CD4-positive, alpha-beta T cell (primary cell): ENCODE measurements at regions not wholly inside any gene's neighbourhood (a gene's known extent, or its start where the extent isn't known, plus 50 kb on each side); places are given as distances from the start of the nearest gene placed in this dataset.

Experiments used
- ATAC-seq: fragments of 200-7000 bp; cut with Tn5 transposase; one replicate; pipeline ENCODE4 v1.10.0; 2022; ENCODE audit warnings: mild to moderate bottlenecking; ENCODE audit not compliant: poor library complexity
- CTCF ChIA-PET: fragments of 350-600 bp; sonication (Branson Sonifier 250); formaldehyde crosslinking; loops from one replicate; lab custom pipeline; 2021; ENCODE audit warnings: antibody characterized with exemption, inconsistent platforms; lab: Charles Lee
- POLR2A ChIA-PET: fragments of 350-600 bp; sonication (Branson Sonifier 250); formaldehyde crosslinking; loops from one replicate; lab custom pipeline; 2021; ENCODE audit warnings: antibody characterized with exemption, inconsistent platforms; lab: Charles Lee
- DNase-seq, 14 experiments: peaks; one replicate each; pipeline ENCODE4 v3.0.0-alpha.2; 2013 to 2020; ENCODE audit warnings: mixed read lengths in 2 of 14
- H3K27ac ChIP-seq, 2 donors: one replicate each; pipeline versions ENCODE4 v1.5.1 to v1.7.0; 2013; ENCODE audit warnings: low read length in 2 of 2, low read depth in 1 of 2, mild to moderate bottlenecking in 1 of 2
- H3K27me3 ChIP-seq, 2 experiments: 1 replicate in 1 of 2; 2 replicates in 1 of 2; pipeline versions ENCODE4 v1.6.1 to v1.7.0; 2013; ENCODE audit warnings: low read length in 2 of 2, control low read depth in 1 of 2, mild to moderate bottlenecking in 1 of 2, moderate library complexity in 1 of 2; ENCODE audit not compliant: insufficient read depth in 2 of 2, control insufficient read depth in 1 of 2
- H3K36me3 ChIP-seq: one replicate; pipeline ENCODE4 v1.6.1; 2013; ENCODE audit warnings: low read length, control low read depth; ENCODE audit not compliant: insufficient read depth
- H3K4me1 ChIP-seq: one replicate; pipeline ENCODE4 v1.6.1; 2013; ENCODE audit warnings: low read length, control low read depth; ENCODE audit not compliant: insufficient read depth
- H3K4me3 ChIP-seq: one replicate; pipeline ENCODE4 v1.5.1; 2013; ENCODE audit warnings: mild to moderate bottlenecking, low read length, moderate library complexity
- H3K9me3 ChIP-seq, 2 experiments: 1 replicate in 1 of 2; 2 replicates in 1 of 2; pipeline versions ENCODE4 v1.6.1 to v1.7.0; 2013; ENCODE audit warnings: low read length in 2 of 2, mild to moderate bottlenecking in 2 of 2, control low read depth in 1 of 2, moderate library complexity in 1 of 2; ENCODE audit not compliant: control insufficient read depth in 1 of 2, insufficient read depth in 1 of 2
- H3K27ac Mint-ChIP-seq: one replicate; pipeline ENCODE4 v1.8.0; 2020; ENCODE audit warnings: mixed read lengths
- H3K27me3 Mint-ChIP-seq: one replicate; pipeline ENCODE4 v1.8.0; 2021; ENCODE audit warnings: mixed read lengths
- H3K36me3 Mint-ChIP-seq: one replicate; pipeline ENCODE4 v1.8.0; 2021; ENCODE audit warnings: low read depth, mixed read lengths
- H3K4me1 Mint-ChIP-seq: one replicate; pipeline ENCODE4 v1.8.0; 2021; ENCODE audit warnings: low read depth, mixed read lengths
- H3K4me3 Mint-ChIP-seq: one replicate; pipeline ENCODE4 v1.8.0; 2020; ENCODE audit warnings: mild to moderate bottlenecking, mixed read lengths
- H3K9me3 Mint-ChIP-seq: one replicate; pipeline ENCODE4 v1.8.0; 2020; ENCODE audit warnings: mixed read lengths
- intact Hi-C, 2 experiments: fragments of 100-400 bp; cut with DNase I in 1 of 2; cut with micrococcal nuclease in 1 of 2; formaldehyde crosslinking; loops; one replicate each; pipeline versions ENCODE4 v1.15.1 to v1.9.0; 2023 to 2025; cut with DNase I, micrococcal nuclease
- TF ChIP-seq, protein P1 (sequence below): fragments of 200-600 bp; IDR thresholded peaks from one replicate; pipeline ENCODE4 v1.8.0; 2022; ENCODE audit warnings: antibody characterized with exemption, mild to moderate bottlenecking

DNA sequence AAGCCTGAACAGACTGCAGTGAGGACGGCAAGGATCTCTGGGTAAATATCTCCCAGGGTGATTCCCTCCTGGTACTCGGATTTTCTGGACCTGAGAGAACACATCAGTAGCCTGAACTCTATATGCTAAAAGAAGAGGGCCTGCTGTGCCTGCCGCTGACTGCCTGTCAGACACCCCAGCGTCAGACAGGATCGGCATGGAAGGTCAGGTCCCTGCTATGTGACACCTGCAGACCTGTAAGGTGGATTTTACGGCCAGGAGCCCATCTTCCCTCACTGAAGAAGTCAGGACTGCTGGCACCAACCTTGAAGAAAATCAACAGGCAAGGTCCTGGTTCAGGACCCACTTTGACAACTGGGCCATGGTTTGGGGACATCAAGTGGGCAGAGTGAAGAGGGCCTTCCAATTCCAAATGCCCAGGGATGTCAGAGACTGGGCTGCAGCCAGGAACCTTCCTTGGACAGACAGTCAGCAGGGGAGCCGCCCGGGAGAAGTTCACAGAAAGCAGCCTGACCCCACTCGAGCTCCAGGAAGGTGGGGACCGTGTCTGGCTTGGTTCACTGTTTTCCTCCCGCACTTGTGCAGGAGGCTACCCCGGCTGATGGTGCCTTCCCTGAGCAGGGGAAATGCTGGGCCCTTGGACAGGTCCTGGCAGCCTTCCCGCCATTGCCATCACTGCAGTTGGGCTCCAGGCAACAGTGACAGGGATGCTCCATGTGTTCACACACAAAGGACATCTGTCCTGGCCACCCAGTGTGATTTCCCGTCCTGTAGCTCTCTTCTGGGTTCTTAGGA is 91.8 kb upstream of the LANCL2 start:
- ChIA-PET CTCF (no interaction called here), POLR2A (no interaction called here)
- Mint-ChIP-seq H3K9me3 (no peaks in the 10 kb centered on the region), H3K27me3 (peaks cover 9% of the 10 kb centered on the region), H3K4me1 (no peaks in the 10 kb centered on the region), H3K4me3 (no peak overlapping the region), H3K36me3 (no peaks in the 10 kb centered on the region), H3K27ac (no peak overlapping the region)
- Histone ChIP-seq H3K27ac (no peak overlapping the region), H3K27me3 (peaks cover 0 to 3% of the 10 kb centered on the region in 2 experiments), H3K4me3 (no peak overlapping the region), H3K4me1 (no peaks in the 10 kb centered on the region), H3K36me3 (no peaks in the 10 kb centered on the region), H3K9me3 (no peaks in the 10 kb centered on the region)
- DNase-seq (no peak), ATAC-seq (no peak)
- TF ChIP-seq, protein P1, sequence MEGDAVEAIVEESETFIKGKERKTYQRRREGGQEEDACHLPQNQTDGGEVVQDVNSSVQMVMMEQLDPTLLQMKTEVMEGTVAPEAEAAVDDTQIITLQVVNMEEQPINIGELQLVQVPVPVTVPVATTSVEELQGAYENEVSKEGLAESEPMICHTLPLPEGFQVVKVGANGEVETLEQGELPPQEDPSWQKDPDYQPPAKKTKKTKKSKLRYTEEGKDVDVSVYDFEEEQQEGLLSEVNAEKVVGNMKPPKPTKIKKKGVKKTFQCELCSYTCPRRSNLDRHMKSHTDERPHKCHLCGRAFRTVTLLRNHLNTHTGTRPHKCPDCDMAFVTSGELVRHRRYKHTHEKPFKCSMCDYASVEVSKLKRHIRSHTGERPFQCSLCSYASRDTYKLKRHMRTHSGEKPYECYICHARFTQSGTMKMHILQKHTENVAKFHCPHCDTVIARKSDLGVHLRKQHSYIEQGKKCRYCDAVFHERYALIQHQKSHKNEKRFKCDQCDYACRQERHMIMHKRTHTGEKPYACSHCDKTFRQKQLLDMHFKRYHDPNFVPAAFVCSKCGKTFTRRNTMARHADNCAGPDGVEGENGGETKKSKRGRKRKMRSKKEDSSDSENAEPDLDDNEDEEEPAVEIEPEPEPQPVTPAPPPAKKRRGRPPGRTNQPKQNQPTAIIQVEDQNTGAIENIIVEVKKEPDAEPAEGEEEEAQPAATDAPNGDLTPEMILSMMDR: no peak
- intact Hi-C loops: no loop called here

DNA sequence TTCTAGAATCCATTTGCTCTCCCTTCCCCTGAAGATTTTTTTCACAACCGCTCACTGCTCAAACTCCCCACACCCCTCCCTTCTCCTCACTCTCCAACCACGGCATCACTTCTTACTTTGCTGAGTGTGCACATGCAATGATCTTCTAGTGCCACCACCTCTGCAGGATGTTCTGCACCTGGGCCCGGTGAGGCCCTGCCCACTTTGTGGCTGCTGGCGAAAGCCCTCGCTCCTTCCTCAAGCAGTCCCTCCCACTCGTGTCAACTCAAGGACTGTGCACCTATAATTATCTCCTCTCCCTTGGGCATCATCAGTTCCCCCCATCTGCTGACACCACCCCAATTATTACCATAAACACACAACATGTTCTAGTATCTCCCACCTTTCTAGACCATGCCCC is 91.0 kb upstream of the LANCL2 start:
- Histone ChIP-seq H3K4me1 (no peaks in the 10 kb centered on the region), H3K27ac (no peak overlapping the region), H3K4me3 (no peak overlapping the region), H3K9me3 (no peaks in the 10 kb centered on the region), H3K27me3 (peaks cover 0 to 3% of the 10 kb centered on the region in 2 experiments), H3K36me3 (no peaks in the 10 kb centered on the region)
- intact Hi-C loops: no loop called here
- POLR2A ChIA-PET: no interaction called here
- no peak for DNase-seq
- CTCF ChIA-PET: no interaction called here
- Mint-ChIP-seq H3K4me3 (no peak overlapping the region), H3K4me1 (no peaks in the 10 kb centered on the region), H3K27ac (no peak overlapping the region), H3K27me3 (peaks cover 9% of the 10 kb centered on the region), H3K36me3 (no peaks in the 10 kb centered on the region), H3K9me3 (no peaks in the 10 kb centered on the region)
- ATAC-seq: no peak
- TF ChIP-seq, protein P1: no peak

DNA sequence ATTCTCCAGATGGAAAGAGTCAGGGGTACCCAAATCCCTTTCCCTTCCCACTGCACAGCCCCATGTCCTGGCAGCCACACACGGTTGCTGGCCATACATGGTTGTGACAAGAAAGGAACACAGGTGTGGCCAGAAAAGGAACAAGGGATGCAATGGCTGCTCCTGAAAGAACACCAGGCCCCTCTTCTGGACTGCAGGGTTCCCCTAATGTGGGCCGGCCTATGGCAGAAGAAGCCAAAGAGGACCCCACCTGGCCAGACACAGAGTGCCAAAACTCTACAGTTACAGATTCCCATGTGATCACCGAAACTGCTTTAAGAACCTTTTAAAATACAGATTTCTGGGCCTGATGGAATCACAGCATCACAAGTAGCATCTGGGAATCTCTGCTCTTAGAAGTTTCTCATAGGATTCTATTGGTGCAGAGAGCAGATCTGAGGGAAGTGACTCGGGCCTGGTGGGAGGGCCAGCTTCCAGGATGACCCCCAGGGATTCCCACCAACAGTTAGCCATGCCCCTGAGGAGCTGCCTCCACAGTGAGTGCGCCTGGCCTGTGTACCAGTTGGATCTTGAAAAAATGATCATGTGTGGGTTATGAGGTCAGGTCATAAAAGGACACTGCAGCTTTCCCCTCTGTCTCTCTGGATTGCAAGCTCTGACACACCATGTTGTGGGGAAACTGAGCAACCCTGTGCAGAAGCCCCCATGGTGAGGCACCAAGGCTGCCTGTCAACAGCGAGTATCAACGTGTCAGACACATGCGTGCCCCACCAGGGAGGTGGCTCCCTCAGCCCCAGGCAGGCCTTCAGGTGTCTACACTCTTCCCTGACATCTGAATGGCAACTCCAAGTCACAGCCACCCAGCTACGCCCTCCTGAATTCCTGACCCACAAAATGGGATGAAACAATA is 89.6 kb upstream of the LANCL2 start:
- Histone ChIP-seq H3K27ac (no peak overlapping the region), H3K9me3 (no peaks in the 10 kb centered on the region), H3K36me3 (no peaks in the 10 kb centered on the region), H3K27me3 (no peaks in the 10 kb centered on the region), H3K4me3 (no peak overlapping the region), H3K4me1 (no peaks in the 10 kb centered on the region)
- Mint-ChIP-seq H3K36me3 (no peaks in the 10 kb centered on the region), H3K27ac (no peak overlapping the region), H3K4me3 (no peak overlapping the region), H3K4me1 (no peaks in the 10 kb centered on the region), H3K9me3 (no peaks in the 10 kb centered on the region), H3K27me3 (peaks cover 13% of the 10 kb centered on the region)
- TF ChIP-seq, protein P1: no peak
- intact Hi-C loops: no loop called here
- ATAC-seq: no peak
- DNase-seq: no peak
- ChIA-PET POLR2A (no interaction called here), CTCF (interaction anchor here (1.6 kb wide), 1 partner anchor 140 kb away, joined by 6 read pairs; no protein-coding TSS in a partner anchor)
